GM23338 (cell line): ENCODE measurements at regions not wholly inside any gene's neighbourhood (a gene's known extent, or its start where the extent isn't known, plus 50 kb on each side); places are given as distances from the start of the nearest gene placed in this dataset.

Source experiments
- CREB1 ChIP-seq: fragments of 250-450 bp; sonication (Bioruptor Pico); IDR thresholded peaks from 2 replicates; pipeline ENCODE4 v1.5.0; 2020; ENCODE audit warnings: low read depth, mild to moderate bottlenecking, moderate library complexity
- EZH2phosphoT487 ChIP-seq: fragments of 200-600 bp; sonication (generic); IDR thresholded peaks from one replicate; pipeline ENCODE4 v1.8.1; 2018; ENCODE audit warnings: antibody characterized with exemption; ENCODE audit not compliant: unreplicated experiment
- TF ChIP-seq, protein P1 (sequence below): IDR thresholded peaks from one replicate; pipeline ENCODE4 v1.6.1; 2018; ENCODE audit warnings: antibody characterized with exemption; ENCODE audit not compliant: unreplicated experiment
- TF ChIP-seq, protein P2 (sequence below), 2 experiments: fragments of 200-600 bp in 1 of 2; sonication (generic) in 1 of 2; conservative IDR thresholded peaks; 2 replicates each; pipeline versions ENCODE4 v1.5.1 to v1.6.1; 2016 to 2017; ENCODE audit warnings: antibody characterized with exemption in 2 of 2, low read depth in 2 of 2, mild to moderate bottlenecking in 2 of 2, moderate library complexity in 1 of 2

DNA sequence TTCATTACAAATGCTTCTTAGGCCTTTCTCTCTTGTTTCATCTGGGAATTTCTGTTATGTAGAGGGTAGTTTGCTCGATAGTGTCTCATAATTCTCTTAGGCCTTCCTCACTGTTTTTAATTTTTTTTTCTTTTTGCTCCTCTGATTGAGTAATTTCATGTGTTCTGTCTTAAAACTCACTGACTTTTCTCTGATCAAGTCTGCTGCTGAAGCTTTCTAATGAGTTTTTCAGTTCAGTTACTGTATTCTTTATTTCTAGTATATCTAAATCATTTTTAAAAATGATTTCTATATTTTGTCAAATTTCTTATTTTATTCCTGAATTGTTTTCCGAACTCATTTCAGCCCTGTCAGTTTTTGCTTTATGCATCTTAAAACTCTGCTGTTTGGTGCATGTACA is 228.0 kb downstream of the MID1IP1 start:
- TF ChIP-seq, protein P1, sequence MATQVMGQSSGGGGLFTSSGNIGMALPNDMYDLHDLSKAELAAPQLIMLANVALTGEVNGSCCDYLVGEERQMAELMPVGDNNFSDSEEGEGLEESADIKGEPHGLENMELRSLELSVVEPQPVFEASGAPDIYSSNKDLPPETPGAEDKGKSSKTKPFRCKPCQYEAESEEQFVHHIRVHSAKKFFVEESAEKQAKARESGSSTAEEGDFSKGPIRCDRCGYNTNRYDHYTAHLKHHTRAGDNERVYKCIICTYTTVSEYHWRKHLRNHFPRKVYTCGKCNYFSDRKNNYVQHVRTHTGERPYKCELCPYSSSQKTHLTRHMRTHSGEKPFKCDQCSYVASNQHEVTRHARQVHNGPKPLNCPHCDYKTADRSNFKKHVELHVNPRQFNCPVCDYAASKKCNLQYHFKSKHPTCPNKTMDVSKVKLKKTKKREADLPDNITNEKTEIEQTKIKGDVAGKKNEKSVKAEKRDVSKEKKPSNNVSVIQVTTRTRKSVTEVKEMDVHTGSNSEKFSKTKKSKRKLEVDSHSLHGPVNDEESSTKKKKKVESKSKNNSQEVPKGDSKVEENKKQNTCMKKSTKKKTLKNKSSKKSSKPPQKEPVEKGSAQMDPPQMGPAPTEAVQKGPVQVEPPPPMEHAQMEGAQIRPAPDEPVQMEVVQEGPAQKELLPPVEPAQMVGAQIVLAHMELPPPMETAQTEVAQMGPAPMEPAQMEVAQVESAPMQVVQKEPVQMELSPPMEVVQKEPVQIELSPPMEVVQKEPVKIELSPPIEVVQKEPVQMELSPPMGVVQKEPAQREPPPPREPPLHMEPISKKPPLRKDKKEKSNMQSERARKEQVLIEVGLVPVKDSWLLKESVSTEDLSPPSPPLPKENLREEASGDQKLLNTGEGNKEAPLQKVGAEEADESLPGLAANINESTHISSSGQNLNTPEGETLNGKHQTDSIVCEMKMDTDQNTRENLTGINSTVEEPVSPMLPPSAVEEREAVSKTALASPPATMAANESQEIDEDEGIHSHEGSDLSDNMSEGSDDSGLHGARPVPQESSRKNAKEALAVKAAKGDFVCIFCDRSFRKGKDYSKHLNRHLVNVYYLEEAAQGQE = no peak
- TF ChIP-seq, protein P2, sequence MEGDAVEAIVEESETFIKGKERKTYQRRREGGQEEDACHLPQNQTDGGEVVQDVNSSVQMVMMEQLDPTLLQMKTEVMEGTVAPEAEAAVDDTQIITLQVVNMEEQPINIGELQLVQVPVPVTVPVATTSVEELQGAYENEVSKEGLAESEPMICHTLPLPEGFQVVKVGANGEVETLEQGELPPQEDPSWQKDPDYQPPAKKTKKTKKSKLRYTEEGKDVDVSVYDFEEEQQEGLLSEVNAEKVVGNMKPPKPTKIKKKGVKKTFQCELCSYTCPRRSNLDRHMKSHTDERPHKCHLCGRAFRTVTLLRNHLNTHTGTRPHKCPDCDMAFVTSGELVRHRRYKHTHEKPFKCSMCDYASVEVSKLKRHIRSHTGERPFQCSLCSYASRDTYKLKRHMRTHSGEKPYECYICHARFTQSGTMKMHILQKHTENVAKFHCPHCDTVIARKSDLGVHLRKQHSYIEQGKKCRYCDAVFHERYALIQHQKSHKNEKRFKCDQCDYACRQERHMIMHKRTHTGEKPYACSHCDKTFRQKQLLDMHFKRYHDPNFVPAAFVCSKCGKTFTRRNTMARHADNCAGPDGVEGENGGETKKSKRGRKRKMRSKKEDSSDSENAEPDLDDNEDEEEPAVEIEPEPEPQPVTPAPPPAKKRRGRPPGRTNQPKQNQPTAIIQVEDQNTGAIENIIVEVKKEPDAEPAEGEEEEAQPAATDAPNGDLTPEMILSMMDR (conservative IDR thresholded peaks at IDR 0.05; ENCODE audit: low read depth in 2 of 2) = no peak
- TF ChIP-seq CREB1 (CRISPR knock-in tag) = no peak
- no peak for TF ChIP-seq EZH2phosphoT487
